ENCODE measurements at regions not wholly inside any gene's neighbourhood (a gene's known extent, or its start where the extent isn't known, plus 50 kb on each side); places are given as distances from the start of the nearest gene placed in this dataset.

GRCh38 chr6:170471491-170471890 lies 81.6 kb downstream of the PSMB1 start:
- no peak for TF ChIP-seq POLR2A (IDR thresholded peaks at IDR 0.05)
- no peak for TF ChIP-seq CTCF (IDR thresholded peaks at IDR 0.05)
- Histone ChIP-seq H3K36me3 (no peaks in the 10 kb centered on the region), H3K4me3 (no peak overlapping the region), H3K27me3 (no peaks in the 10 kb centered on the region), H3K4me1 (no peaks in the 10 kb centered on the region), H3K27ac (no peak overlapping the region), H3K9me3 (no peaks in the 10 kb centered on the region)
- no peak for DNase-seq

GRCh38 chr6:170470734-170471133 lies 82.4 kb downstream of the PSMB1 start:
- H3K4me1 ChIP-seq, result no peaks in the 10 kb centered on the region
- no peaks in the 10 kb centered on the region for H3K36me3 ChIP-seq
- H3K27me3 ChIP-seq, result no peaks in the 10 kb centered on the region
- TF ChIP-seq CTCF (IDR thresholded peaks at IDR 0.05), result no peak
- no peak for TF ChIP-seq POLR2A (IDR thresholded peaks at IDR 0.05)
- no peak overlapping the region for H3K27ac ChIP-seq
- DNase-seq, result no peak
- H3K4me3 ChIP-seq, result no peak overlapping the region
- no peaks in the 10 kb centered on the region for H3K9me3 ChIP-seq

GRCh38 chr6:170464524-170464979 lies 88.6 kb downstream of the PSMB1 start:
- no peaks in the 10 kb centered on the region for H3K36me3 ChIP-seq
- no peaks in the 10 kb centered on the region for H3K9me3 ChIP-seq
- no peak overlapping the region for H3K27ac ChIP-seq
- H3K4me3 ChIP-seq, result no peak overlapping the region
- no peak for TF ChIP-seq CTCF (IDR thresholded peaks at IDR 0.05)
- H3K27me3 ChIP-seq, result no peaks in the 10 kb centered on the region
- DNase-seq, result no peak
- H3K4me1 ChIP-seq, result no peaks in the 10 kb centered on the region

- H3K27me3 ChIP-seq, result no peaks in the 10 kb centered on the region
- H3K9me3 ChIP-seq, result no peaks in the 10 kb centered on the region
- H3K4me3 ChIP-seq, result no peak overlapping the region
- H3K4me1 ChIP-seq, result no peaks in the 10 kb centered on the region
- no peak overlapping the region for H3K27ac ChIP-seq
- no peaks in the 10 kb centered on the region for H3K36me3 ChIP-seq
- TF ChIP-seq CTCF (IDR thresholded peaks at IDR 0.05) (no peak), POLR2A (IDR thresholded peaks at IDR 0.05) (no peak)
- no peak for DNase-seq
These were observed 89.0 kb downstream of the PSMB1 start for GRCh38 chr6:170464080-170464479.

- no peaks in the 10 kb centered on the region for H3K36me3 ChIP-seq
- no peak for TF ChIP-seq POLR2A (IDR thresholded peaks at IDR 0.05)
- no peak for TF ChIP-seq CTCF (IDR thresholded peaks at IDR 0.05)
- no peak for DNase-seq
- no peaks in the 10 kb centered on the region for H3K9me3 ChIP-seq
- H3K4me3 ChIP-seq, result no peak overlapping the region
- H3K27me3 ChIP-seq, result no peaks in the 10 kb centered on the region
- H3K27ac ChIP-seq, result no peak overlapping the region
- no peaks in the 10 kb centered on the region for H3K4me1 ChIP-seq
These were observed 89.9 kb downstream of the PSMB1 start for GRCh38 chr6:170463101-170463721.
